ENCODE measurements at regions not wholly inside any gene's neighbourhood (a gene's known extent, or its start where the extent isn't known, plus 50 kb on each side); places are given as distances from the start of the nearest gene placed in this dataset.

GRCh38 chr1:95742591-95743089, 508.6 kb downstream of the RWDD3 start:
- no peak for TF ChIP-seq EP300 (IDR thresholded peaks at IDR 0.05; ENCODE audit: borderline replicate concordance in 1 of 2, low read depth in 2 of 2, low read length in 2 of 2)
- TF ChIP-seq HDAC2 (IDR thresholded peaks at IDR 0.05; ENCODE audit: borderline replicate concordance in 1 of 2, low read depth in 2 of 2, low read length in 2 of 2), result no peak
- TF ChIP-seq, protein P1, sequence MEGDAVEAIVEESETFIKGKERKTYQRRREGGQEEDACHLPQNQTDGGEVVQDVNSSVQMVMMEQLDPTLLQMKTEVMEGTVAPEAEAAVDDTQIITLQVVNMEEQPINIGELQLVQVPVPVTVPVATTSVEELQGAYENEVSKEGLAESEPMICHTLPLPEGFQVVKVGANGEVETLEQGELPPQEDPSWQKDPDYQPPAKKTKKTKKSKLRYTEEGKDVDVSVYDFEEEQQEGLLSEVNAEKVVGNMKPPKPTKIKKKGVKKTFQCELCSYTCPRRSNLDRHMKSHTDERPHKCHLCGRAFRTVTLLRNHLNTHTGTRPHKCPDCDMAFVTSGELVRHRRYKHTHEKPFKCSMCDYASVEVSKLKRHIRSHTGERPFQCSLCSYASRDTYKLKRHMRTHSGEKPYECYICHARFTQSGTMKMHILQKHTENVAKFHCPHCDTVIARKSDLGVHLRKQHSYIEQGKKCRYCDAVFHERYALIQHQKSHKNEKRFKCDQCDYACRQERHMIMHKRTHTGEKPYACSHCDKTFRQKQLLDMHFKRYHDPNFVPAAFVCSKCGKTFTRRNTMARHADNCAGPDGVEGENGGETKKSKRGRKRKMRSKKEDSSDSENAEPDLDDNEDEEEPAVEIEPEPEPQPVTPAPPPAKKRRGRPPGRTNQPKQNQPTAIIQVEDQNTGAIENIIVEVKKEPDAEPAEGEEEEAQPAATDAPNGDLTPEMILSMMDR (IDR thresholded peaks at IDR 0.05; ENCODE audit: control extremely low read depth in 1 of 3, insufficient read depth in 1 of 3, low read depth in 1 of 3, low read length in 3 of 3), result no peak
- TF ChIP-seq GTF2F1 (IDR thresholded peaks at IDR 0.05; ENCODE audit: borderline replicate concordance, low read depth, low read length), result no peak
- no peak for TF ChIP-seq POLR2AphosphoS5 (IDR thresholded peaks at IDR 0.05; ENCODE audit: low read depth, low read length)
- TF ChIP-seq TAF1 (IDR thresholded peaks at IDR 0.05; ENCODE audit: low read depth, low read length), result no peak
- no peak for TF ChIP-seq JUND (IDR thresholded peaks at IDR 0.05; ENCODE audit: low read length)
- TF ChIP-seq SUZ12 (IDR thresholded peaks at IDR 0.05; ENCODE audit: low read length), result no peak
- no peak for TF ChIP-seq BACH1 (IDR thresholded peaks at IDR 0.05; ENCODE audit: low read length)

All from H1 (cell line).